PC-9 (cell line): ENCODE measurements at regions not wholly inside any gene's neighbourhood (a gene's known extent, or its start where the extent isn't known, plus 50 kb on each side); places are given as distances from the start of the nearest gene placed in this dataset.

Experiments used
- EZH2 ChIP-seq: fragments of 200-600 bp; sonication (generic); IDR thresholded peaks from 2 replicates; pipeline ENCODE4 v1.8.0; 2017; ENCODE audit warnings: antibody characterized with exemption, low read depth
- TF ChIP-seq, protein P1 (sequence below): fragments of 200-600 bp; sonication (generic); conservative IDR thresholded peaks from 2 replicates; pipeline ENCODE4 v1.6.1; 2017; ENCODE audit warnings: mixed run types, antibody characterized with exemption, mild to moderate bottlenecking, moderate library complexity

DNA sequence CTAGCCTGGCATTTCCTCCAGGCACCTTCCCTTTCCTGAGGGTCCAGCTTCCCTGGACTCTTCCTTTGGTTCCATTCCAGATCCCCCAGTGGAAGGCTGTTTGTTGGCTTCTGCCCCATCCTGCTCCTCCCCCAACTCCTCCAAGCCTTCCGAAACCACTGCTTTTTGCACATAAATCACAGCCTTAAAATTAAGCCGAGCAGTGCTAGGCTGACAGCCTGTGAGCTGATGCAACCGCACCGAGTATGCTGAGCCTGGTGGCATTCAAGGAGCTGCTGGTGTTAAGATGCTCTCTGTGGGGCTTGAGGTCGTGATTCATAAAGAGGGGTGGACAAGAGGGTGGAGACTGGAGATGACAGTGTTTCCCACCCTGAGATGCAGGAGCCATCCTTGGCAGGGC lies 266.6 kb upstream of the C1orf174 start:
- TF ChIP-seq, protein P1, sequence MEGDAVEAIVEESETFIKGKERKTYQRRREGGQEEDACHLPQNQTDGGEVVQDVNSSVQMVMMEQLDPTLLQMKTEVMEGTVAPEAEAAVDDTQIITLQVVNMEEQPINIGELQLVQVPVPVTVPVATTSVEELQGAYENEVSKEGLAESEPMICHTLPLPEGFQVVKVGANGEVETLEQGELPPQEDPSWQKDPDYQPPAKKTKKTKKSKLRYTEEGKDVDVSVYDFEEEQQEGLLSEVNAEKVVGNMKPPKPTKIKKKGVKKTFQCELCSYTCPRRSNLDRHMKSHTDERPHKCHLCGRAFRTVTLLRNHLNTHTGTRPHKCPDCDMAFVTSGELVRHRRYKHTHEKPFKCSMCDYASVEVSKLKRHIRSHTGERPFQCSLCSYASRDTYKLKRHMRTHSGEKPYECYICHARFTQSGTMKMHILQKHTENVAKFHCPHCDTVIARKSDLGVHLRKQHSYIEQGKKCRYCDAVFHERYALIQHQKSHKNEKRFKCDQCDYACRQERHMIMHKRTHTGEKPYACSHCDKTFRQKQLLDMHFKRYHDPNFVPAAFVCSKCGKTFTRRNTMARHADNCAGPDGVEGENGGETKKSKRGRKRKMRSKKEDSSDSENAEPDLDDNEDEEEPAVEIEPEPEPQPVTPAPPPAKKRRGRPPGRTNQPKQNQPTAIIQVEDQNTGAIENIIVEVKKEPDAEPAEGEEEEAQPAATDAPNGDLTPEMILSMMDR = no peak
- no peak for TF ChIP-seq EZH2
